ENCODE measurements at regions not wholly inside any gene's neighbourhood (a gene's known extent, or its start where the extent isn't known, plus 50 kb on each side); places are given as distances from the start of the nearest gene placed in this dataset.

DNA sequence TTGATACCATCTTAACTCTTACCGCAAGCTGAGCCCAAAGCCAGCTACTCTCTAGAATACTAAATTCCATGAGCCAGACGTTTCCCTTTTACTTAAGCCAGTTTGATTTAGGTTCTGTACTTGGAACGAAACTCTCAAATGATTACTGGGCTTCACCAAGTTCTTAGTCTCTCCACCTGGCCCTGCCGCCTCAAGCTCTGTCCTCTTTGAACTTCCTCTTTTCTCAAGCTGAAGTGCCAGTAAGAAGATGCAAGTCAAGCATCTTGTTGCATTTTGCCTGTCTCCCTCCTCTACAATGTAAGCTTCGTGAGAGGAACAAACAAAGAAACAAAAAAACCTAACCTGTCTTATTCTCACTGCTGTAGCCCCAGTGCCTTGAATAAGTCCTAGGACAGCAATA is 358.2 kb upstream of the NPVF start:
- TF ChIP-seq, protein P1, sequence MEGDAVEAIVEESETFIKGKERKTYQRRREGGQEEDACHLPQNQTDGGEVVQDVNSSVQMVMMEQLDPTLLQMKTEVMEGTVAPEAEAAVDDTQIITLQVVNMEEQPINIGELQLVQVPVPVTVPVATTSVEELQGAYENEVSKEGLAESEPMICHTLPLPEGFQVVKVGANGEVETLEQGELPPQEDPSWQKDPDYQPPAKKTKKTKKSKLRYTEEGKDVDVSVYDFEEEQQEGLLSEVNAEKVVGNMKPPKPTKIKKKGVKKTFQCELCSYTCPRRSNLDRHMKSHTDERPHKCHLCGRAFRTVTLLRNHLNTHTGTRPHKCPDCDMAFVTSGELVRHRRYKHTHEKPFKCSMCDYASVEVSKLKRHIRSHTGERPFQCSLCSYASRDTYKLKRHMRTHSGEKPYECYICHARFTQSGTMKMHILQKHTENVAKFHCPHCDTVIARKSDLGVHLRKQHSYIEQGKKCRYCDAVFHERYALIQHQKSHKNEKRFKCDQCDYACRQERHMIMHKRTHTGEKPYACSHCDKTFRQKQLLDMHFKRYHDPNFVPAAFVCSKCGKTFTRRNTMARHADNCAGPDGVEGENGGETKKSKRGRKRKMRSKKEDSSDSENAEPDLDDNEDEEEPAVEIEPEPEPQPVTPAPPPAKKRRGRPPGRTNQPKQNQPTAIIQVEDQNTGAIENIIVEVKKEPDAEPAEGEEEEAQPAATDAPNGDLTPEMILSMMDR (conservative IDR thresholded peaks at IDR 0.05; ENCODE audit: low read depth, low read length) = no peak
- TF ChIP-seq EZH2 (IDR thresholded peaks at IDR 0.05; ENCODE audit: low read length, unreplicated experiment) (no peak), EZH2phosphoT487 (IDR thresholded peaks at IDR 0.05; ENCODE audit: borderline replicate concordance, low read length) (no peak)

All from PC-3 (cell line).